ENCODE measurements at regions not wholly inside any gene's neighbourhood (a gene's known extent, or its start where the extent isn't known, plus 50 kb on each side); places are given as distances from the start of the nearest gene placed in this dataset.

DNA sequence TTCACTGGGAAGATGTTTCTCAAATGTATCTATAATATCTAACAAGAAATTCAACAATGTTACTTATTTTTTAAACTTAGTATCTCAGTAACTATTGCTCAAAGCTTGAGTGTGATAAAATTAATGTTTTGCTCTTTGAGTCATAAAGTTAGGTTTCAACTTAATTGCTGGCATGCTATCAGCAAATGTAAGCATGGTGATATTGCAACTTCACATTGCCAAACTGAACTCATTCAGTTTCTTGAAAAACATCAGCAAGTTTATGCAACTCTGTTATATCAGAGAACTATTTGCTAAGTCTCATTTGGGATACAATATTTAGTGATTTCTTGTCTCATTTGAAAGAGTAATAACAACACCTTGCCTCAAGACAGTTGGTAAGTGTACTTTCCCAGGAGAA is 91.2 kb upstream of the KLF3 start:
- no peak overlapping the region for H3K4me2 ChIP-seq (ENCODE audit: low read length)
- H3K18ac ChIP-seq (ENCODE audit: low read length) = no peak overlapping the region
- H3K27me3 ChIP-seq (ENCODE audit: insufficient read depth, low read length) = no peaks in the 10 kb centered on the region
- no peak overlapping the region for H3K27ac ChIP-seq (ENCODE audit: low read depth, low read length)
- no peaks in the 10 kb centered on the region for H3K36me3 ChIP-seq (ENCODE audit: control insufficient read depth in 1 of 2, insufficient read depth in 2 of 2, low read length in 2 of 2)
- H2AK5ac ChIP-seq (ENCODE audit: low read length) = no peak overlapping the region
- H4K12ac ChIP-seq (ENCODE audit: low read depth, low read length) = no peak overlapping the region
- no peak overlapping the region for H2AFZ ChIP-seq (ENCODE audit: insufficient read depth, low read length, poor library complexity)
- no peaks in the 10 kb centered on the region for H3K9me3 ChIP-seq (ENCODE audit: insufficient read depth, low read depth, low read length)
- H2BK120ac ChIP-seq (ENCODE audit: insufficient read depth, low read length, poor library complexity) = no peak overlapping the region
- no peak overlapping the region for H3K4ac ChIP-seq (ENCODE audit: low read depth, low read length)
- H4K8ac ChIP-seq (ENCODE audit: low read depth, low read length) = no peak overlapping the region
- no peak overlapping the region for H3K23ac ChIP-seq (ENCODE audit: low read length)
- H3K9ac ChIP-seq (ENCODE audit: low read length) = no peak overlapping the region
- H3K14ac ChIP-seq (ENCODE audit: low read length) = no peak overlapping the region
- no peaks in the 10 kb centered on the region for H3K79me2 ChIP-seq (ENCODE audit: control insufficient read depth, insufficient read depth, low read length, poor library complexity)
- no peak overlapping the region for H3K4me3 ChIP-seq (ENCODE audit: low read depth, low read length)
- H2BK12ac ChIP-seq (ENCODE audit: low read length) = no peak overlapping the region
- DNase-seq = no peak
- no peaks in the 10 kb centered on the region for H3K79me1 ChIP-seq (ENCODE audit: low read length)
- H3K4me1 ChIP-seq (ENCODE audit: control insufficient read depth in 1 of 2, insufficient read depth in 2 of 2, low read length in 2 of 2) = no peaks in the 10 kb centered on the region
- H4K91ac ChIP-seq (ENCODE audit: low read depth, low read length) = no peak overlapping the region
- H2BK5ac ChIP-seq (ENCODE audit: low read depth, low read length, poor library complexity) = no peak overlapping the region

DNA sequence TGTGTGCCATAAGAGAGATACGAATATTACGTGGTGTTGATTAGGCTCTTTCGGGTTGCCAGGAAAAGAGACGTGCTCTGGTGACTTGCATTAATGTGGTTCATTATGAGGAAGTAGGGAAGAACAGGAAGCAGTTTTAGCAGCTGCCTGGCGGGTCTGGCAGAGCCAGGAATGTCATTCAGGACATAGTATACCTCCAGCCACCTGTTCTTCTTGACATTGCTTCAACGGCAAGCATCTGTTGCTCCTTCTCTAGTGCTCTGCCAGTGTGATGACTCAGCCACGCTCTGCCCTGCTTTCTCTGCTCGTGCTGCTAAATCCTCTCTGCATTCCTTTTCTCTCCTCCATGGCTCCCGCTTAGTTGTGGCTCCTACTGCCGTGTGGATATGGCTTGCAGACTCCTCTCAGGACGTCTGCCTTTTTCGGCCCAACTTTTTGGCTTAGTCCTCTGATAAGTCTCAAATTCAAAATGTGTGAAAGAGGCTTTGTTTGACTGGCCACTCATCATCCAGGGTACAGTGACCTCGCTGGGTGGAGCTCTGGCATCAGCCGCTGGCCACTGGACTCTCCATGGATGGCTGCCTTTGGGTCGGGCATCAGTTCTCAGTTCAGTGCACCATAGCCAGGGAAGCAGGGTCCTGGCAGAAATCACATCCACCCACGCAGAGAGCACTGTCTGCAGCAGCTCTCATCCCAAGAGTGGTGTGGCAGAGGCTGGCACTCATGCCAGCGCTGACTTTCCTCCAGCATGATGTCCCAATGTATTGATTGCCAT is 89.3 kb upstream of the KLF3 start:
- Histone ChIP-seq H3K18ac (ENCODE audit: low read length) (no peak overlapping the region), H3K4me3 (ENCODE audit: low read depth, low read length) (no peak overlapping the region), H4K12ac (ENCODE audit: low read depth, low read length) (no peak overlapping the region), H4K8ac (ENCODE audit: low read depth, low read length) (no peak overlapping the region), H3K4me1 (ENCODE audit: control insufficient read depth in 1 of 2, insufficient read depth in 2 of 2, low read length in 2 of 2) (no peaks in the 10 kb centered on the region), H2AFZ (ENCODE audit: insufficient read depth, low read length, poor library complexity) (no peak overlapping the region), H3K23ac (ENCODE audit: low read length) (no peak overlapping the region), H2BK12ac (ENCODE audit: low read length) (no peak overlapping the region), H3K4ac (ENCODE audit: low read depth, low read length) (no peak overlapping the region), H3K27me3 (ENCODE audit: insufficient read depth, low read length) (no peaks in the 10 kb centered on the region), H3K14ac (ENCODE audit: low read length) (no peak overlapping the region), H3K4me2 (ENCODE audit: low read length) (no peak overlapping the region), H2BK5ac (ENCODE audit: low read depth, low read length, poor library complexity) (no peak overlapping the region), H2AK5ac (ENCODE audit: low read length) (no peak overlapping the region), H3K27ac (ENCODE audit: low read depth, low read length) (no peak overlapping the region), H3K9me3 (ENCODE audit: insufficient read depth, low read depth, low read length) (no peaks in the 10 kb centered on the region), H3K79me2 (ENCODE audit: control insufficient read depth, insufficient read depth, low read length, poor library complexity) (no peaks in the 10 kb centered on the region), H2BK120ac (ENCODE audit: insufficient read depth, low read length, poor library complexity) (no peak overlapping the region), H3K9ac (ENCODE audit: low read length) (no peak overlapping the region), H3K36me3 (ENCODE audit: control insufficient read depth in 1 of 2, insufficient read depth in 2 of 2, low read length in 2 of 2) (no peaks in the 10 kb centered on the region), H3K79me1 (ENCODE audit: low read length) (no peaks in the 10 kb centered on the region), H4K91ac (ENCODE audit: low read depth, low read length) (no peak overlapping the region)
- DNase-seq = no peak
- WGBS (ENCODE audit: extremely low coverage, insufficient coverage, insufficient read length) = no CpG with 5 or more reads among the region's 17 CpGs

DNA sequence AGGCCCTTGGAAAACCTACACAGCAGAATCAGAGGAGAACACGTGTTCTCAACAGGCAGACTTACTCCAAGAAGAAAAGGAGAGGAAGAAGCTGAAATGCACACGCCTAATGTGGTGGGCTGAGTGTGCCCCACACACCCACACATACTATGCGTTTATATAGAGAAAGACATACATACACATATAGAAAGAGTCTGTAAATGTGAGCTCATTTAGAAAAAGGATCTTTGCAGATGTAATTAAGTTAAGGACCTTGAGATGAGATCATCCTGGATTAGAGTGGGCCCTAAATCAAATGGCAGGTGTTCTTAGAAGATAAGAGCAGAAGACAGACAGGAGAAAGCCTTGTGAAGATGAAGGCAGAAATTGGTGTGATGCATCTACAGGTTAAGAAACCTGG is 87.2 kb upstream of the KLF3 start:
- Histone ChIP-seq H2BK5ac (ENCODE audit: low read depth, low read length, poor library complexity) (no peak overlapping the region), H4K8ac (ENCODE audit: low read depth, low read length) (no peak overlapping the region), H4K91ac (ENCODE audit: low read depth, low read length) (no peak overlapping the region), H3K79me1 (ENCODE audit: low read length) (no peaks in the 10 kb centered on the region), H3K79me2 (ENCODE audit: control insufficient read depth, insufficient read depth, low read length, poor library complexity) (no peaks in the 10 kb centered on the region), H3K27ac (ENCODE audit: low read depth, low read length) (no peak overlapping the region), H4K12ac (ENCODE audit: low read depth, low read length) (no peak overlapping the region), H3K23ac (ENCODE audit: low read length) (no peak overlapping the region), H3K14ac (ENCODE audit: low read length) (no peak overlapping the region), H3K4me1 (ENCODE audit: control insufficient read depth in 1 of 2, insufficient read depth in 2 of 2, low read length in 2 of 2) (no peaks in the 10 kb centered on the region), H2AFZ (ENCODE audit: insufficient read depth, low read length, poor library complexity) (no peak overlapping the region), H3K4me2 (ENCODE audit: low read length) (no peak overlapping the region), H2BK120ac (ENCODE audit: insufficient read depth, low read length, poor library complexity) (no peak overlapping the region), H2AK5ac (ENCODE audit: low read length) (no peak overlapping the region), H3K9me3 (ENCODE audit: insufficient read depth, low read depth, low read length) (no peaks in the 10 kb centered on the region), H3K27me3 (ENCODE audit: insufficient read depth, low read length) (no peaks in the 10 kb centered on the region), H2BK12ac (ENCODE audit: low read length) (no peak overlapping the region), H3K36me3 (ENCODE audit: control insufficient read depth in 1 of 2, insufficient read depth in 2 of 2, low read length in 2 of 2) (no peaks in the 10 kb centered on the region), H3K18ac (ENCODE audit: low read length) (no peak overlapping the region), H3K4me3 (ENCODE audit: low read depth, low read length) (no peak overlapping the region), H3K9ac (ENCODE audit: low read length) (no peak overlapping the region), H3K4ac (ENCODE audit: low read depth, low read length) (no peak overlapping the region)
- no peak for DNase-seq
- no CpG with 5 or more reads among the region's 3 CpGs for WGBS (ENCODE audit: extremely low coverage, insufficient coverage, insufficient read length)

DNA sequence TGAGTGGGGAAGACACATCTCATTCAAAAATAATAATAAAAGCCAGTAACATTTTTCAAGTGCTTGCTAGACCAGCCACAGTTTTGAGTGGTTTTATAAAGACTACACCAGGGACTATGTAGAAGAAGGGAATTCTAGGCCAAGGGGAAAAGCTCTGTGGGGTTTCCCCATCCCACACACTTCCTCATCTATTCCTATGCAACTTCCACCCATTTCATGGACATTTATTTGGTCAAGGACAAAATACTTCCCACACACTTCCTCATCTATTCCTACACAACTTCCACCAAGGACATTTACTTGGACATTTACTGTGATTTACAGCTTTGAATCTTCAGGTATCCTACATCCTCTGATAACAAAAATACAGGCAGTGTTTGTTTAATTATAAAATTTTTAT is 86.5 kb upstream of the KLF3 start:
- Histone ChIP-seq H3K4me2 (ENCODE audit: low read length) (no peak overlapping the region), H3K4me3 (ENCODE audit: low read depth, low read length) (no peak overlapping the region), H4K12ac (ENCODE audit: low read depth, low read length) (no peak overlapping the region), H3K9me3 (ENCODE audit: insufficient read depth, low read depth, low read length) (no peaks in the 10 kb centered on the region), H2BK12ac (ENCODE audit: low read length) (no peak overlapping the region), H3K9ac (ENCODE audit: low read length) (no peak overlapping the region), H2BK5ac (ENCODE audit: low read depth, low read length, poor library complexity) (no peak overlapping the region), H4K91ac (ENCODE audit: low read depth, low read length) (no peak overlapping the region), H2AFZ (ENCODE audit: insufficient read depth, low read length, poor library complexity) (no peak overlapping the region), H3K27ac (ENCODE audit: low read depth, low read length) (no peak overlapping the region), H3K36me3 (ENCODE audit: control insufficient read depth in 1 of 2, insufficient read depth in 2 of 2, low read length in 2 of 2) (no peaks in the 10 kb centered on the region), H3K27me3 (ENCODE audit: insufficient read depth, low read length) (no peaks in the 10 kb centered on the region), H3K4me1 (ENCODE audit: control insufficient read depth in 1 of 2, insufficient read depth in 2 of 2, low read length in 2 of 2) (no peaks in the 10 kb centered on the region), H4K8ac (ENCODE audit: low read depth, low read length) (no peak overlapping the region), H3K14ac (ENCODE audit: low read length) (no peak overlapping the region), H3K79me2 (ENCODE audit: control insufficient read depth, insufficient read depth, low read length, poor library complexity) (no peaks in the 10 kb centered on the region), H2BK120ac (ENCODE audit: insufficient read depth, low read length, poor library complexity) (no peak overlapping the region), H3K4ac (ENCODE audit: low read depth, low read length) (no peak overlapping the region), H2AK5ac (ENCODE audit: low read length) (no peak overlapping the region), H3K18ac (ENCODE audit: low read length) (no peak overlapping the region), H3K23ac (ENCODE audit: low read length) (no peak overlapping the region), H3K79me1 (ENCODE audit: low read length) (no peaks in the 10 kb centered on the region)
- no peak for DNase-seq
